ENCODE measurements at regions not wholly inside any gene's neighbourhood (a gene's known extent, or its start where the extent isn't known, plus 50 kb on each side); places are given as distances from the start of the nearest gene placed in this dataset.

DNA sequence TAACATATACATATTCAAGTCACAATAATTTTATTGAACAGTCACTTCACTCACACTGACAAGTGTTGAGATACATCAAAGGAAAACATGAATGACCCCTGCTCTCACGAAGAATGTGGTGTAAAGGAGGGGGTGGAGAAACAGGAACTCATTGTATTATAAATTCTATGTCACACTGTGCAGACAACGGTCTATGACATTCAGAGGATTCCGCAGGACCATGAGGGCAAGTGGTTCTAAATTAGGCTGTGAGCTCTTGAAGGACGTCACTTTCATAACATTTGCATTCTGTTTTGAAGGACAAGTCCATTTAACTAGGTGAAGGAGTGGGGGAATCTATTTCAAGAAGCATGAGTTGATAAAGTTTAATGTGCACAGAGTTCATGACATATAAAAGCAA, 415.2 kb upstream of the HS3ST1 start:
- TF ChIP-seq, protein P1, sequence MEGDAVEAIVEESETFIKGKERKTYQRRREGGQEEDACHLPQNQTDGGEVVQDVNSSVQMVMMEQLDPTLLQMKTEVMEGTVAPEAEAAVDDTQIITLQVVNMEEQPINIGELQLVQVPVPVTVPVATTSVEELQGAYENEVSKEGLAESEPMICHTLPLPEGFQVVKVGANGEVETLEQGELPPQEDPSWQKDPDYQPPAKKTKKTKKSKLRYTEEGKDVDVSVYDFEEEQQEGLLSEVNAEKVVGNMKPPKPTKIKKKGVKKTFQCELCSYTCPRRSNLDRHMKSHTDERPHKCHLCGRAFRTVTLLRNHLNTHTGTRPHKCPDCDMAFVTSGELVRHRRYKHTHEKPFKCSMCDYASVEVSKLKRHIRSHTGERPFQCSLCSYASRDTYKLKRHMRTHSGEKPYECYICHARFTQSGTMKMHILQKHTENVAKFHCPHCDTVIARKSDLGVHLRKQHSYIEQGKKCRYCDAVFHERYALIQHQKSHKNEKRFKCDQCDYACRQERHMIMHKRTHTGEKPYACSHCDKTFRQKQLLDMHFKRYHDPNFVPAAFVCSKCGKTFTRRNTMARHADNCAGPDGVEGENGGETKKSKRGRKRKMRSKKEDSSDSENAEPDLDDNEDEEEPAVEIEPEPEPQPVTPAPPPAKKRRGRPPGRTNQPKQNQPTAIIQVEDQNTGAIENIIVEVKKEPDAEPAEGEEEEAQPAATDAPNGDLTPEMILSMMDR (IDR thresholded peaks at IDR 0.05), result no peak
- TF ChIP-seq, protein P2, sequence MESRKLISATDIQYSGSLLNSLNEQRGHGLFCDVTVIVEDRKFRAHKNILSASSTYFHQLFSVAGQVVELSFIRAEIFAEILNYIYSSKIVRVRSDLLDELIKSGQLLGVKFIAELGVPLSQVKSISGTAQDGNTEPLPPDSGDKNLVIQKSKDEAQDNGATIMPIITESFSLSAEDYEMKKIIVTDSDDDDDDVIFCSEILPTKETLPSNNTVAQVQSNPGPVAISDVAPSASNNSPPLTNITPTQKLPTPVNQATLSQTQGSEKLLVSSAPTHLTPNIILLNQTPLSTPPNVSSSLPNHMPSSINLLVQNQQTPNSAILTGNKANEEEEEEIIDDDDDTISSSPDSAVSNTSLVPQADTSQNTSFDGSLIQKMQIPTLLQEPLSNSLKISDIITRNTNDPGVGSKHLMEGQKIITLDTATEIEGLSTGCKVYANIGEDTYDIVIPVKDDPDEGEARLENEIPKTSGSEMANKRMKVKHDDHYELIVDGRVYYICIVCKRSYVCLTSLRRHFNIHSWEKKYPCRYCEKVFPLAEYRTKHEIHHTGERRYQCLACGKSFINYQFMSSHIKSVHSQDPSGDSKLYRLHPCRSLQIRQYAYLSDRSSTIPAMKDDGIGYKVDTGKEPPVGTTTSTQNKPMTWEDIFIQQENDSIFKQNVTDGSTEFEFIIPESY (IDR thresholded peaks at IDR 0.05; ENCODE audit: borderline replicate concordance, low read depth), result no peak
- TF ChIP-seq, protein P3, sequence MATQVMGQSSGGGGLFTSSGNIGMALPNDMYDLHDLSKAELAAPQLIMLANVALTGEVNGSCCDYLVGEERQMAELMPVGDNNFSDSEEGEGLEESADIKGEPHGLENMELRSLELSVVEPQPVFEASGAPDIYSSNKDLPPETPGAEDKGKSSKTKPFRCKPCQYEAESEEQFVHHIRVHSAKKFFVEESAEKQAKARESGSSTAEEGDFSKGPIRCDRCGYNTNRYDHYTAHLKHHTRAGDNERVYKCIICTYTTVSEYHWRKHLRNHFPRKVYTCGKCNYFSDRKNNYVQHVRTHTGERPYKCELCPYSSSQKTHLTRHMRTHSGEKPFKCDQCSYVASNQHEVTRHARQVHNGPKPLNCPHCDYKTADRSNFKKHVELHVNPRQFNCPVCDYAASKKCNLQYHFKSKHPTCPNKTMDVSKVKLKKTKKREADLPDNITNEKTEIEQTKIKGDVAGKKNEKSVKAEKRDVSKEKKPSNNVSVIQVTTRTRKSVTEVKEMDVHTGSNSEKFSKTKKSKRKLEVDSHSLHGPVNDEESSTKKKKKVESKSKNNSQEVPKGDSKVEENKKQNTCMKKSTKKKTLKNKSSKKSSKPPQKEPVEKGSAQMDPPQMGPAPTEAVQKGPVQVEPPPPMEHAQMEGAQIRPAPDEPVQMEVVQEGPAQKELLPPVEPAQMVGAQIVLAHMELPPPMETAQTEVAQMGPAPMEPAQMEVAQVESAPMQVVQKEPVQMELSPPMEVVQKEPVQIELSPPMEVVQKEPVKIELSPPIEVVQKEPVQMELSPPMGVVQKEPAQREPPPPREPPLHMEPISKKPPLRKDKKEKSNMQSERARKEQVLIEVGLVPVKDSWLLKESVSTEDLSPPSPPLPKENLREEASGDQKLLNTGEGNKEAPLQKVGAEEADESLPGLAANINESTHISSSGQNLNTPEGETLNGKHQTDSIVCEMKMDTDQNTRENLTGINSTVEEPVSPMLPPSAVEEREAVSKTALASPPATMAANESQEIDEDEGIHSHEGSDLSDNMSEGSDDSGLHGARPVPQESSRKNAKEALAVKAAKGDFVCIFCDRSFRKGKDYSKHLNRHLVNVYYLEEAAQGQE (IDR thresholded peaks at IDR 0.05; ENCODE audit: low read depth, low read length), result no peak
- TF ChIP-seq SMC3 (IDR thresholded peaks at IDR 0.05; ENCODE audit: low read depth, low read length), result no peak
- no peak for TF ChIP-seq FOXM1 (IDR thresholded peaks at IDR 0.05; ENCODE audit: low read depth)
- TF ChIP-seq MXI1 (IDR thresholded peaks at IDR 0.05; ENCODE audit: low read depth, low read length), result no peak
- no peak for TF ChIP-seq EP300 (IDR thresholded peaks at IDR 0.05; ENCODE audit: borderline replicate concordance in 1 of 2, low read depth in 1 of 2, low read length in 1 of 2)
- TF ChIP-seq, protein P4, sequence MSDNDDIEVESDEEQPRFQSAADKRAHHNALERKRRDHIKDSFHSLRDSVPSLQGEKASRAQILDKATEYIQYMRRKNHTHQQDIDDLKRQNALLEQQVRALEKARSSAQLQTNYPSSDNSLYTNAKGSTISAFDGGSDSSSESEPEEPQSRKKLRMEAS (IDR thresholded peaks at IDR 0.05; ENCODE audit: low read depth), result no peak
- no peak for TF ChIP-seq JUND (IDR thresholded peaks at IDR 0.05)
- no peak for TF ChIP-seq POLR2AphosphoS5 (IDR thresholded peaks at IDR 0.05; ENCODE audit: low read depth, low read length)
- no peak for TF ChIP-seq RAD21 (IDR thresholded peaks at IDR 0.05; ENCODE audit: low read length)
- no peak for TF ChIP-seq RCOR1 (IDR thresholded peaks at IDR 0.05; ENCODE audit: low read length)
- TF ChIP-seq, protein P5, sequence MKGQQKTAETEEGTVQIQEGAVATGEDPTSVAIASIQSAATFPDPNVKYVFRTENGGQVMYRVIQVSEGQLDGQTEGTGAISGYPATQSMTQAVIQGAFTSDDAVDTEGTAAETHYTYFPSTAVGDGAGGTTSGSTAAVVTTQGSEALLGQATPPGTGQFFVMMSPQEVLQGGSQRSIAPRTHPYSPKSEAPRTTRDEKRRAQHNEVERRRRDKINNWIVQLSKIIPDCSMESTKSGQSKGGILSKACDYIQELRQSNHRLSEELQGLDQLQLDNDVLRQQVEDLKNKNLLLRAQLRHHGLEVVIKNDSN (IDR thresholded peaks at IDR 0.05; ENCODE audit: borderline replicate concordance, low read depth), result no peak
